HG02884 (cell line): ENCODE measurements at regions not wholly inside any gene's neighbourhood (a gene's known extent, or its start where the extent isn't known, plus 50 kb on each side); places are given as distances from the start of the nearest gene placed in this dataset.

ENCODE experiments used
- ATAC-seq: cut with Tn5 transposase; IDR thresholded peaks from one replicate; pipeline ENCODE4 v1.9.1; 2021; ENCODE audit warnings: mild to moderate bottlenecking, moderate library complexity; ENCODE audit not compliant: unreplicated experiment

DNA sequence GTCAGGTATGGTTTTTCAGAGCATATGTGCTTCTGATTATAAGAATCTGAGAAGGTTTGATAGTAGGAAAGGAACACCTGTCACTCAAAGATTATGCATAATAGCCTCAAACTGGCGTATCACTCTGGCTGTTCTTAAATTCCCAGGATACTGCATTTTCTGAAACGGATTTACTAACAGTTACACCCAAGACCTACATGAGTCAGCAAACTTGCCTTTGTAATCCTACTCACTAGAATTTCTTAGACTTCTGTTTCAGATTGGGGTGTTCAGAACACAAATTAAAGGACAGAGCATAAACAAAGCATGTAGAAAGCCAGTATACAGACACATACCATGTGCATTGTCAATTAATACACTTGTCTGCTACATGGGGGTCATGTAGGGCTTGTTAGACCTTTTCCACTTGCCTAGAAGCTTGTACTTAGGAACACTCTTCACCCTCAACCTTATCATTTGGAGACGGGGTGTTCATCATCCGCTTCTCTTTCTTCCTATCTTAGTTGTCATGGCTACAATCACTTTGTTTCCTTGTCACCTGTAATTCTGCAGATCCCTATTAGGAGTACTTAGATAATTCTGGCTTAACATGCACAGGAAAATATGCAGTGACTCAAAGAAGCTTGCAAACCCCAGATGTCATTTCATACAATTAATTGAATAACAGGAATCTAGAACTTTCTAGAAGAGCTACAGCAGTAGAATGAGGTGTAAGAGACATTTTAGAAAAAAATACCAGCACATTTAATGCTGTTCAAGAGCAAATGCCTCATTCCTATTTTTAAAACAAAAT is 593.0 kb upstream of the TENM3 start:
- no peak for ATAC-seq

GRCh38 chr4:181656748-181657147 is 586.5 kb upstream of the TENM3 start:
- no peak for ATAC-seq

DNA sequence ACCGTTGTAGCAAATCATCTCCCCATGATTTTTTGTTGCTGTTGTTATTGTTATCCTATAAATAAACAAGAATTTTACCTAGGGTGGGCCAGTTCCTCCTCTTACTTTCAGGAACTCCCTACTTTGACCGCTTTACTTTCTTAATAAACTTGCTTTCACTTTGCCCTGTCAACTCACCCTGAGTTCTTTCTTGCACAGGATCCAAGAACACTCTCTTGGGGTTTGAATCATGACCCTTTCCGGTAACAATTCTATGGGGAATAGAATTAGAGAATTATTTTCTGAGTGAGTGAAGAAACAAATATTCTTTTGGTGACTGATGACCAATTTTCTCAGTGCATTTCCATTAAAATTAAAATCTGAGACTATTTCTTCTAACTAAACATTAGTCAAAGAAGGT is 584.0 kb upstream of the TENM3 start:
- ATAC-seq, result no peak

DNA sequence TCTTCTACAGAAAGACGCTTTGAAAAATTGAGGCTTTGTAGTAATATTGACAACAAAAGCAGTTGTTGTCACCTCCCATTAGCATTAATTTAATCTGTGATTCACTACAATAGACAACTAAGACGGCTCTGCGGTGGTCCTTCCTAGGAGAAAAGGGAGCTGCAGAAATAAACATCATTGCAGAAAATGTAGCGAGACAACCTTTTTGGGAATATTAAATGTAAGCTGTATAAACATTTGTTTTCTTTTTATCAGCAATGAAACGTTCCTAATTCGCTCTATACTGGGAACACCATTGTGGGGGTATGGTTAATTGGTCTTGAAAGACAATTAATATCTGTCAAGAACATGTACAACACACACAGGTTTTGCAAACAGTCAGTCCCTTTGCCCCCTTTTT is 583.3 kb upstream of the TENM3 start:
- no peak for ATAC-seq

DNA sequence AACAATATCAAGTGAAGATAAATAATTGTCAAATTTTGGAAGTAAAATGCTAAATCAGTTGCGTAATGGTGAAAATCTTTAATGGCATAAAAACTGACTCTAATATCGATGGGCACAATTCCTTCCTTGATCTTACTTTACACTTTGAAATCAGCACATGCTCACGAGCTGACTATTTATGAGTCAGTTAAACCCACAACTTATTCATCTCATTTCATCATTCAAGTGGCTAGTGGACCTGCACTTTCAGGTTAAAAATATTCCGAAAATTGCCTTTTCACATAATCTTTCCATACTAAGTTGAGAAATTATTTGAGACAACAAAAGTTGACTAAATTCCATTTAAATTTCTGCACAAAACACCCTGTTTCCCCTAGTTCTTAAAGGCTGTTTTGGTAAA is 582.1 kb upstream of the TENM3 start:
- ATAC-seq, result no peak

DNA sequence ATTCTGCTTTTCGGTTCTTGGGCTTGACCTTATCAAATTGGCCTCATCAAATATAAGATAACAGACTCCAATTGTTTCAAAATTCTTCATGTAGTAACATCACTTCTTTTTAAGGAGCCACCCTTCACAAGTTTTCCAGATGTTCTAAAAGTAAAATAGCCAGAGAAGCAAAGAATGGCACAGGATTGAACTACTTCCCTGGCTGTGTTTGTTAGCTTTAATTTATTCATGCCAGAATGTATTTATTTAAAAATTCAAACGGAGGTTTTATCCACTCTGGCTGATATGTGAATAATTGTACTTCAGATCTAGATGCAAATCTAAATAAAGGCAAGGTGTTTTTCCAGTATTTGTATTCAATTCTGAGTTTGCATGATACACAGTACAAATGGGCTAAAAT is 581.3 kb upstream of the TENM3 start:
- ATAC-seq, result no peak

DNA sequence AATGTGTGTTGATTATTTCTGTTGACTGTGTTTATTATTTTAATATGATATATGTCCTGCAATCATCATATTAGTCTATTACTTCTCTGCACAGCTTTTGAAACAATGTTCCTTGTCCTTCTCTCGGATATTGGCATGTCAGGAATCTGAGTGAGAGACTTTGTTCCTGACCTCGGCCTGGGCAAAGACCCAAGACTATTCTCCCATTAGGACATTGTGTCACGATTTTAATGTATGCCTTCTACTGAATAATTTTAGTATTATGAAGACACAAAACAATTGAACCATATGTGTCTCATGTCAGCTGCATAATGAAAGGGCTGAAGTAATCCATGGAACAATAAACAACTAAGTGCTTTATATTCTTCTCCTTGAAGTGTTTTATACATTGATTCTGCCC is 580.8 kb upstream of the TENM3 start:
- no peak for ATAC-seq

DNA sequence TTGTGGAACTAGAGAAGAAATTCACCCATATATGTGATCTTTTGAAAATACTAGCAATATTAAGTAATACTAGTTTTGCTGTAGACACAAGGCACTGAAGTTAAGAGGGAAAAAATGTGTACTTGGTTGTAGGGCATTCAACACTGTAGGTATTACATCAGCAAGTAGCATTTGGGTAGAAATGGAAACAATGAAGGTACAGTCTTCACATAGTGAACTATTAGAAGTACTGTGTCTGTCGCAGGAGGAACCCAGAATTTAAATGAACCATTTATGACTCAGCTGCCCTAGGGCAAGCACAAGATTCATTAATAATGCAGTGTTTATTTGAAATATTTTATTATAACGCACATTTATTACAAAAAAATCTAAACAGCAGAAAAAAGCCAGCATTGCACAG is 572.7 kb upstream of the TENM3 start:
- no peak for ATAC-seq

DNA sequence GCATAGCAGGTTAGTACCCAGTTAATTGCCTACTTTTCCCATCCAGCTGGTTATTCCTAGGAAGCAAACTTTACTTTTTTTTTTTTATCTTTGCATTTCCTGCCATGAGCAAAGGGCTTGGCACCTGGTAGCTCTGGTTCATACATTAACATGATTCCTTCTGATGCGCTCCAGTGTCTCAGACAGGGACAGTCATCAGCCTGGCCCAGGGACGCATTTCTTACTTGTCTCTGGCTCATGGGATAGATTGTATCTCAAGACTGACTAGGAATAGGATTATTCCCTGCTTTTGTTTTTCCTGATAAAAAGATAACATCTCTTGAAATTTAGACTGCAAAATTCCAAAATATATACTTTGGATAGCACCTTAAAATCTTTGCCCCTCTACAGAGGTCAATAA is 571.5 kb upstream of the TENM3 start:
- no peak for ATAC-seq

DNA sequence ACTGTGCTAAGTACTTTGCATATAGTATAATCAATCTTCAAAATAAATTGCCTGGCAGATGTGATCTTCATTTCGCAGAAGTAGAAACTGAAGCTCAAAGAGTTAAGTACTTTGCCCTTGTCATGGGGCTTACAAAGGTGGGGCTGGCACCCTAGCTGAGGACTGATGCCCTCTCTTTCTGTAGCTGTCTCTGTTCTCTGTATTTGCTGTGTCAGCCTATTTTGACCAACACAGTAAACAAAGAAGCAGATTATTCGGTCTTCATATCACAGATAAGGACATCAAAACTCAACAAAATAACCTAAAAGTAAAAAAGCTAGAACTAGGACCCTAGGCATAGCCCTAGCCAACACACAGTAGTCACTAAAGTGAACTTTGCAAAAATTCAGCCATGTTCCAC is 570.5 kb upstream of the TENM3 start:
- ATAC-seq, result no peak

GRCh38 chr4:181674315-181674875 is 568.8 kb upstream of the TENM3 start:
- ATAC-seq, result no peak

DNA sequence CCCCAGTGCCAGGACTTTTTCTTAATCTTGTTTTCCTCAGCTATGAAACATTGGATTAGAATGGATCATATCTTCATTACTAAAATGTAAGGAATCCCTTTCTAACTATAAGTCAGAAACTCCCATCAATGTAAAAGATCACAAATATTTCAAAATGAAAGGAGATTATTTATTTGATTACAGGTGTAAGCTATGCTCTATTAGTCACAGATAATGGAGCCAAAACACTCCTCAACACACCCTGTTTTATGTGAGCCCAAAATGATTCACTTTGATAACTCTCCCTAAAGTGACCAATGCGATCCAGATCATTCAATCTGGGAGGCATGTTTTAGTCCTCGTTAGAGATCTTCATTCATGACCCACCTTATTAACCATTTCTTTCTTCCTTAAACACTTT is 566.7 kb upstream of the TENM3 start:
- ATAC-seq, result no peak

DNA sequence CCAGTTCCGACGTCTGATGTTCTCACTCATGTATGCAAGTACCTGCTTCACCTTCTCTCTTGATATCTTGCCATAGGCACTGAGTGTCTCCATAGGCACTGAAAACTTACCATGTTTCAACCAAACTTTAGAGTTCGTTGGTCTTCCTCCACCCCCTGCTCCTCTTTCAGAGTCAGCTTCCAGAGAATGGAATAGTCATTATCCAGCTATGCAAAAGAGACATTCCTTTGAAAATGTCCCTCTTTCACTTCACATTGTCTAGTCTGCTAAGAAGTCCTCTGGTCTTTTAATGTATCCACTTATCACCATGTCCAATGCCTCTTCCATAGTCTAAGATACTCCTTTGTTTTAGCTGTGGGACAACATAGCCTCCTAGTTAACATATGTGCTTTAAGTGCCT is 566.0 kb upstream of the TENM3 start:
- no peak for ATAC-seq

DNA sequence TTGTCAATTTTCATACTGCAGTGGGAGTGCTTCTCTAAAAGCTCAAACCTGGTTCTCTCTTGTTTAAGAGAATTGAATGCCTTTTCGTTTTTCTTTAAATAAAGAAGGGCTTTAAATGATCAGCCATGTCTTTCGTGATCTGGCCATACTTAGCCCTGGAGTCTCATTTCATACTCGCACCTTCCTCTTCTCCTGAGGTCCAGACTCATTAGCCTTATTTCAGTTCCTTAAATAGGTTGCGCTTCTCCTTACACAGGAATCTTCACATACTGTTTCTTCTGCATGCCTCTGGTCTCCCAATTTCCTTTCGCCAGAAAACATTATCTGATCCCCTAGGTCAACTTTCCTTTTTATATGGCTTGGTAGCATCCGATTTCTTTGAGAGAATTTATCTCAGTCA is 565.6 kb upstream of the TENM3 start:
- no peak for ATAC-seq

- ATAC-seq, result no peak
Observed at GRCh38 chr4:181679754-181680153, 563.4 kb upstream of the TENM3 start.

- no peak for ATAC-seq
Observed at GRCh38 chr4:181682367-181683047, 560.7 kb upstream of the TENM3 start.

DNA sequence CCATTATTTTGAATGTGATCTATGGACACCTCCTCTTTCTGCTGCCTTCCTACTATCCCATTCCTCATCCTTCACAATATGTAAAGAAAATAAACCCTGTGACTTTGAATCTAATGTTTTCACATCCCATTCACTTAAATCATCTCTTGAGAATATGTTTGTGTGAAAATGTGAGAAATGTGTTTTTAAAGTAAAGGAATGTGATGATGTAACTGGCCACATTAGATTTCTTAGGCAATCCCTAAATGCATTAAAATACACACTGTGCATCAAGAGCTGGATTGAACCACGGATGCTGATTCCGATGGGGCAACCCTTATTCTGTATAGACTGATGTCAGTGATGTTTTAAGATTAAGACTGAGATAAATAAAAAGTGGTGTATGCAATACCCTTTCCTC is 558.9 kb upstream of the TENM3 start:
- no peak for ATAC-seq

DNA sequence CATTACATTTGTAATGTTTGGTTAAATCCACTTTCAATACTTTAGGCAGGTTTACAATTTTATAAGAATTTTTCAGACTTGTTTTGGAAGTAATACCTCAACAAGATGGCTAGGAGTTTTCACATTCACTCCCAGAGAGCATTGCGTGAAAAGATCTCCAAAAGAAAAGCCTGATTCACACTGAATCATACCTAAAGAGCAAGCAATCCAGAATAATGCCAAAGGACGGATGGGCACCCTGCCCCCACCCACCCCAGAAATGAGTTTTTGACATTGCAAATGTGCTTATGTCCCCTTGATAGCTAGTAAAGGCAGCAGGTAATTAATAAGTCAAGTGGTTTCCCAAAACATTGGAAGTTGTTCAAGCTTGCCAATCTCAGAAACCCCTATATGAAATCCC is 557.7 kb upstream of the TENM3 start:
- no peak for ATAC-seq

GRCh38 chr4:181685911-181686310 is 557.3 kb upstream of the TENM3 start:
- no peak for ATAC-seq

DNA sequence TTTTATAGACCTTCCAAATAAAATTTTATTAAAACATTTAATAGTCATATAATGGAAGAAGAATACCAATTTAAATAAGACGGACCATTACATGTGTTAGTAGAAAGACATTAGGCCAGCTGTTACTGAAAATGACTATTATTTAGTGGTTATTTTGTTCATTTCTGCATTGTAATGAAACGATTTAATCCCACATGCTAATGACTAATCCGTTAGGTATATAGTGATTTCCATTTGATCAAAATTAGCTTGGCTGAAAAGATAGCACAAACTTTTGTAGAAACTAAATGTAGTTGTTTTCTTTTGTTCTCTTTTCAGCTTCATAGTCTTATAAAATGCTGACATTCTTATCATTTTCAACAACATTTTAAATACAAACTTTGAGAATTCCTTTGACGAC is 556.1 kb upstream of the TENM3 start:
- no peak for ATAC-seq

- ATAC-seq, result no peak
Observed at GRCh38 chr4:181688432-181688831, 554.8 kb upstream of the TENM3 start.

DNA sequence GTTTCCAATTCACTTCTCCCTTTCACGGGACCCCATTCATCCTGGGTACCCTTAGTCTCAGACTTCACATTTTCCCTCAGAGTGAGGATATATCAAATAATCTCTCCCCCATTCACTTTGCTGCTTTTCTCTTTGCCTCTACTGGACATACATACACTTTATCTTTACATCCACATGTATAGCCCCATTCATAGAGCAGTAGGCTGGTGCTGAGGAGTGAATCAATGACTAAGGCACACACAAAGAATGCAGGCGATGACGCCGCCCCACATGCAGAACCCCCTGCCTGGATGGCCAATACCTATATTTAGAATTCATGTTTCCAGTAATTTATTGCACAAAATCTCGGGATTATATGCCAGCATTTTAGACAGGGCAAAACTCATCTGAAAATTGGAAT is 554.3 kb upstream of the TENM3 start:
- ATAC-seq, result no peak
